ENCODE measurements at regions not wholly inside any gene's neighbourhood (a gene's known extent, or its start where the extent isn't known, plus 50 kb on each side); places are given as distances from the start of the nearest gene placed in this dataset.

DNA sequence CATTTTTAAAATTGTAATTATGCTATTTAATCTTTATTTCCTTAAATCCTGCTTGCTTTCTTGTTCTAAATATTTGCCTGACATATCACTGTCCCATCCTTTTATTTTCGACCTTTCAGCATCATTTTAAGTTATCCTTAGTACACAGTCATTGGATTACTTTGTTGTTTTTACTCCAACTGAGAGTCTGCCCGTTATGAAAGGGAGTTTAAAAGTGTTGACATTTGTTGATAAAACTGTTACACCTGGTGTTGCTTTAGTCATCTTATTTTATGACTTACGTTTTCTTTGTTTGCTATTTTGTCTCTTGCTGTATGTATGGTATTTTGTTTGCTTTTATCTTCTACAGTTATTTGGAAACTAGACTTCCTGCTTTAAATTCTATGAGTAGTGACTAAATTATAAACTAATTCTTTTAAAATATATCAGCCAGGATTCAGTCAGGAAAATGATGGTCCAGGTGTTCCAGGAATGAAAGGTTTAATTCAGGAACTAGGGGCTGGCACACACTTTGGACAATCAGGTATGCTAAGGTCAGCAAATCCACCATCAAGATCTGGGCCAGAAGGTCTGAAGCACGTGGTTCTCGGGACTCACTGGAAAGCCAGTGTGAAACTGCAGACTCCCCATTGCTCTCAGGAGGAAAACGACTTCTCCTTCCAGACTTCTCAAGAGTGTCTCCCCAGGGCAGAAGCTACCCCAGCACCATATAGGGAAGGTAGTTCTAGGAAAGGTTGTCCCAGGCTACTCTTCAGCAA, 86.0 kb downstream of the RASSF10 start:
- TF ChIP-seq POLR2AphosphoS5 (IDR thresholded peaks at IDR 0.05): no peak
- TF ChIP-seq CTCF (IDR thresholded peaks at IDR 0.05): no peak
- TF ChIP-seq EP300 (IDR thresholded peaks at IDR 0.05): no peak
- no peak for TF ChIP-seq POLR2A (IDR thresholded peaks at IDR 0.05)

All from stomach (tissue), 4 donors.